Ectodermal cell (in vitro differentiated cells): ENCODE measurements at regions not wholly inside any gene's neighbourhood (a gene's known extent, or its start where the extent isn't known, plus 50 kb on each side); places are given as distances from the start of the nearest gene placed in this dataset.

ENCODE experiments used
- H3K27ac ChIP-seq: 2 replicates; pipeline ENCODE4 v1.7.0; 2013; ENCODE audit warnings: mild to moderate bottlenecking, low read depth, low read length; ENCODE audit not compliant: insufficient read depth, poor library complexity, severe bottlenecking
- H3K27me3 ChIP-seq: 2 replicates; pipeline ENCODE4 v1.7.0; 2013; ENCODE audit warnings: mild to moderate bottlenecking, low read length; ENCODE audit not compliant: insufficient read depth, control insufficient read depth, poor library complexity, severe bottlenecking
- H3K36me3 ChIP-seq: one replicate; pipeline ENCODE4 v1.7.0; 2013; ENCODE audit warnings: low read length; ENCODE audit not compliant: control insufficient read depth, insufficient read depth
- H3K4me1 ChIP-seq: one replicate; pipeline ENCODE4 v1.7.0; 2013; ENCODE audit warnings: low read length; ENCODE audit not compliant: control insufficient read depth, insufficient read depth
- H3K4me3 ChIP-seq: 2 replicates; pipeline ENCODE4 v1.7.0; 2013; ENCODE audit warnings: low read depth, low read length, control low read depth; ENCODE audit not compliant: insufficient read depth
- H3K9me3 ChIP-seq: 2 replicates; pipeline ENCODE4 v1.7.0; 2013; ENCODE audit warnings: mild to moderate bottlenecking, low read length, moderate library complexity; ENCODE audit not compliant: control insufficient read depth
- WGBS, 2 experiments: methylation state at CpG; one replicate each; pipeline ENCODE4 v1.1.7; 2013; ENCODE audit warnings: missing lambda C conversion rate in 2 of 2; 5-methylcytosine and 5-hydroxymethylcytosine counted together

DNA sequence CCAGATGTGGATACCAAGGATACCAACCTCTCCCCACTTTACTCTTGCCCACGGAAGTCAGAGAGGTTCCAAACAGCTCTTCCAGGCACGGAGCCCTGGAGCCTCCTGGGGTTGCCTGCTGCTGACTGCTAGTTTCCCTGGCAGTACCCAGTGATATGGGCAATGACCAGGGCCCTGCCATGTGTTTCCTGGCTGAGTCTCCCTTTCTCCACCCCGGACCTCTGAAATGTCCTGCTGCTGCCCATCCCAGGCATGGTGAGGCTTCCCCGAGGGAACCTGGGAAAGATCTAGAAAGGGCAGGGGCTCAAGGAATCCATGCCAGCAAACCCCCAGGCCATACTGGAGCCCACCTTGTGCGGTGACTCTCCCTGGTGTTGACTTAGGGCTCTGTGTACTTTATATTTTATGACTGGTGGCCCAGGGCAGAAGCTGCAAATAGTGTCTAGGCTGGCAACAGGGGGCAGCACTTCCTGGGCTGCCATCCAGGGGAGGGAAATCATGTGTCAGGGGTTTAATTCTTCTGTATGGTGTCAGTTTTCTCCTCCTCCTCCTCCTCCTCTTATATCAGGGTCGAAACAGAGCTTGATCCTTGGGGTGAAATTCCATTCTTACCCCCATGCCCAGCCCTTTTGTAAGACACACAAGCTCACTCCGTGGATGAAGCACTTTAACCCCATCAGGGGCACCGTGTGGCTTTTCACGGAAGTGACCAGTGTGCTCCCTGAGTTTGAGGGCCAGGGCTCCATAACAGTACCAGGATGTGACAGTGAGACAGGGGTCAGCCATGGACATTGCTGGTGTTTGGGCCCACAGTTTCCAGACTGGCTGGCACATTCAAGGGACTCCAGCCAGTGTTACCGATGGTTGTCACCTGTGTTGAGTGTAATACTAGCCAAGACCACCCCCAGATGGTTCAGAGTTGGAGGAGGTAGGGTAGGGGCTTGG, 62.4 kb upstream of the GDF10 start:
- no peak overlapping the region for H3K27ac ChIP-seq
- H3K27me3 ChIP-seq, result no peaks in the 10 kb centered on the region
- no peaks in the 10 kb centered on the region for H3K36me3 ChIP-seq
- H3K4me3 ChIP-seq, result no peak overlapping the region
- H3K9me3 ChIP-seq, result no peaks in the 10 kb centered on the region
- no peaks in the 10 kb centered on the region for H3K4me1 ChIP-seq
- 85 to 86% methylated on average over 10 of the region's 10 CpGs for WGBS, 2 experiments

DNA sequence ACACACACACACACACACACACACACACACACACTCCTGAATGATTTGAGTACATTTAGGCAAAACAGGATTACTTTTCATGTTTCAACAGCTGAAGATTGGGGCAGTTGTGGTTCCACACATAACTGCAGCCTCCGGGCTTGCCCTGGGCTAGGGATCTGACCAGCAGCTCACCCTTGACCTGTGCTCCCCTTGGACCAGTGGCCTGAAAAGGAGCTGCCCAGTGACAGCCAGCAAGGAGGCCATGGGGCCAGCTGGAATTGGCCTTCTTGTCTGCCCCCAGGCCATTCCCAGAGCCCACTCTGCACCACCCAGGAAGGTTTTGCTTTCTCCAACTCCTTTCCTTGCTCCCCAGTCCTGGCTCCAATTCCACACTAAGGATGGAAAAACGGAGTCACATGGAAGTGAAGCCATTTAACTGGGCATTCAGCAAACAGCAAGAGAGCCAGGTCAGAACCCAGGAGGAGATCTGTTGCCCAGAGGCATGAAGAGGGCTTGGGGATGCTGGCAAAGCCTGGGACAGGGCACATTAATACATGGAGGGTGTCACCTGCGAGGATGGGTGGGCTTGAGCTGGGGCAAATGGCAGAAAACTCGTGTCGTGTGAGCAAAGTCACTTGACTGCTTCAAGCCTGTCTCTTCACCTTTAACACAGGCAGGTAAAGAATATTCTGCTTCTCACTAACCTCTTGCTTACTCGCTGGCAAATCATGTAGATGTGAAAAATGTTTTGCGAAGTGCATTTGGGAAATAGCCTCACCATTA, 61.5 kb upstream of the GDF10 start:
- H3K4me3 ChIP-seq, result no peak overlapping the region
- no peaks in the 10 kb centered on the region for H3K4me1 ChIP-seq
- no peaks in the 10 kb centered on the region for H3K36me3 ChIP-seq
- no peak overlapping the region for H3K27ac ChIP-seq
- 86 to 96% methylated on average over 7 of the region's 7 CpGs for WGBS, 2 experiments
- no peaks in the 10 kb centered on the region for H3K9me3 ChIP-seq
- H3K27me3 ChIP-seq, result no peaks in the 10 kb centered on the region

DNA sequence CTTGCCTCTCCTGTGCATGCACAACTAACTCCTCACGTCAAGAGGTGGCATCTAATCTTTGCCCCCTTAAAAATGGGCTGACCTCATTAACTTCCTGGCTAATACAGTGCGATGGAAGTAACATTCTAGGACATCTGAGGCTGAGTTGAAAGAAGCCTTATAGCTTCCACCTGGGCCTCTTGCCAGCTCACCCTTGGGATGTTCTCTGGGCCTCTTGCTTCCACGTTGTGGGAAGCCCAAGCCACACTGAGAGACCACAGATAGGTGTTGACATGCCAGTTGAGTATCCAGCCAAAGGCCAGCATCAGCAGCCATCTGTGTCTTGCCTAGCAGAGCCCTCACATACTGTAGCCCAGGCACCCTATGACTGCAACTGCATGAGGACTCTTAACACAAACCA, 60.8 kb upstream of the GDF10 start:
- Histone ChIP-seq H3K9me3 (no peaks in the 10 kb centered on the region), H3K27ac (no peak overlapping the region), H3K36me3 (no peaks in the 10 kb centered on the region), H3K4me1 (no peaks in the 10 kb centered on the region), H3K4me3 (no peak overlapping the region), H3K27me3 (no peaks in the 10 kb centered on the region)
- 93 to 97% methylated on average over 3 of the region's 3 CpGs for WGBS, 2 experiments

DNA sequence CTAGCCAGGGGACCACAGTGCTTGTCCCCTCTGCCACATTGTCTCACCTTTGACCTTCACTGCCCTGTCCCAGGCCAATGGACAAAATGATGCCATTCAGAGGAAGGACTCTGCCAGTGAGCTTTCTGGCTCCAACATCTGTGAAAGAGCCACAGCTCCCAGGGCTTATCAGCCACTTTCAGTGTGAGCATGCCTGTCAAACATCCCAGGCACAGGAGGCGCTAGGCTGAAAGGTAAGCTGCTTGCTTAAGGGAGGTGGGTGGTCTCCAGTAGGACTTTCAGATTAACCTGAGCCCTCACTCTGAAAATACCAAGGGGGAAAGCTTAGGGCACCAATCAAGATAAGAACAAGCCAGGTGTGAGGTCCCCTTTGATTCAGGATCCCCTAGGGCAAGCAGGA, 59.8 kb upstream of the GDF10 start:
- no peak overlapping the region for H3K4me3 ChIP-seq
- H3K9me3 ChIP-seq, result no peaks in the 10 kb centered on the region
- no peaks in the 10 kb centered on the region for H3K4me1 ChIP-seq
- no peak overlapping the region for H3K27ac ChIP-seq
- H3K27me3 ChIP-seq, result no peaks in the 10 kb centered on the region
- WGBS, 2 experiments, result 80 to 89% methylated on average over 1 of the region's 1 CpG
- no peaks in the 10 kb centered on the region for H3K36me3 ChIP-seq

DNA sequence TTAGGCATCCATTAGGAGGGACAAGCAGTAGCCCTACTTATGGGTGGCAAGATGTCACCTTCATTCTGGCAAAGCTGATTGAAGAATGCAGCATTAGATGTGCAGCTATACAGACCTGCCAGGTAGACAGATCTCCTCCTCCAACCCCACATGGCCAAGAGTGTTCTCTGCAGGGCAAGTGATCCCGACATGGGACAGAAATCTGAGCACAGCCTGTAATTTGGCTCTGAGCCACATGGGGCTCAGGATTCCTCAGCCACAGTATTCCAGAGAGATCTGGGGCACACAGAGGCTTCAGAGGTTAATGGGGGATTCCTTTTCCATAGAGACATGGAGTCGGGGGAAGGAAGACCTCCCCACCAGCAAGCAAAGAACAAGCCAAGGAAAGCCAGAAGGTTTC, 58.7 kb upstream of the GDF10 start:
- Histone ChIP-seq H3K36me3 (no peaks in the 10 kb centered on the region), H3K27ac (no peak overlapping the region), H3K9me3 (no peaks in the 10 kb centered on the region), H3K4me1 (no peaks in the 10 kb centered on the region), H3K4me3 (no peak overlapping the region), H3K27me3 (no peaks in the 10 kb centered on the region)
- WGBS, 2 experiments, result 84 to 89% methylated on average over 2 of the region's 2 CpGs

DNA sequence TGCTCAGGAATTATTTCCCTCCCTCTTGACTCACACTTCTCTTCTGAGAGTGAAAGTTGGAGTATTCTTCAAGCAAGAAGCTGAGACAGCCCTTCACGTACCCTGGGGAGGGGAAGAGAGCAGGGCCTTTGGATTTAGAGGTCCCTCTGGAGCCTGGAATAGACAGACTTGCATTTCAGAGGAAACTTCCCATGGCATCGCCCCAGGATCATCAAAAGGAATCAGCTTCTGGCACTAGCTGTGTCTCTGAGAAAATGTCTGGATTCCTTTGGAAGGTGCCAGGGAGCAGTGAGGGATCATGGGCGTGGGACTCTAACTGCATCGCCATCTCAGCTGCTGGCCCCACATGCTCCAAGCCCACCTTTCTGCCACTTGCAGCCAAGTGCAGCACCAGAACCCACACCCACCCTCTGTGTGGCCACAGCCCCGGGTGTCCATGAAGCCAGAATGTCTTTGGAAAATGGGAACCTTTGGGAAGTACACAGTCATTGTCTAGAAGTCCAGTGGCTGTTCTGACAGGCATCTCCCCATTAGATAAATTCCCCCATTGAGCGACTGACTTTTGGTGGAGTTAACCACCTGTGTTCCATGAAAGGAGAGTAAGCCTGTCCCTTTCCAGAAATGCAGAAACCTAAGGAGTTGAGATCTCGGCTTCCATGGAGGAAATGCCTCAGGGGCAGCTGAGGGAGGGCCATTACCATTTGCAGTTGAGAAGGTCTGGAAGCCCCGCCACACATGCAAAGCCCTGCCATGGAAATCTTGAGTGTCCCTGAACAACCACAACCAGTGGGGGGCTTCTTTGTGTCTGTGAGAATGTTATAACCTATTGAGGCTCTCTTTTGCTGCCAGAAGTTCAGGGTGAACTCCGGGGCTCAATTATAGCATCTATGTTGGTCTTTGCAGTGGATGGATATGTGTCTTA, 57.8 kb upstream of the GDF10 start:
- no peaks in the 10 kb centered on the region for H3K9me3 ChIP-seq
- no peaks in the 10 kb centered on the region for H3K4me1 ChIP-seq
- H3K27me3 ChIP-seq, result no peaks in the 10 kb centered on the region
- WGBS, 2 experiments, result 89 to 92% methylated on average over 9 of the region's 9 CpGs
- H3K27ac ChIP-seq, result no peak overlapping the region
- H3K4me3 ChIP-seq, result no peak overlapping the region
- H3K36me3 ChIP-seq, result no peaks in the 10 kb centered on the region

DNA sequence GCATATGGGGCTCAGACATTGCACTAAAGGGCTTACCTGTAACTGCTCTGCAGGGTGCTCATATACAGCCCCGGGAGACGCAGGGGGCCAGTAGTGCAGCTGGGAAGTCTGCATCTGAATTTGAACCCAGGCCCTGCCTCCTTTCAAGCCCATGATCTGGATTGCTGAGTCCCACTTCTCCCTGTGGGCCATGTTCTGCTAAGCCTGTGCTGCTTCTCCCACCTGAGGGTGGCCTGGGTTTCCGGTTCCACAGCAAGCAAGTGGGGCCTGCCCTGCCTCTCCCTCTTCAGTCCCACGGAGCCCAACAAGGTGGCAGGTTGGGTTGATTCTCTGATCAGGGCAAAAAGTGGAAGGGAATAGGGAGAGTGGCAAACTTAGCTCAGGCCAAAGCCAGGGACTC, 56.6 kb upstream of the GDF10 start:
- Histone ChIP-seq H3K27me3 (no peaks in the 10 kb centered on the region), H3K4me1 (no peaks in the 10 kb centered on the region), H3K9me3 (no peaks in the 10 kb centered on the region), H3K4me3 (no peak overlapping the region), H3K27ac (no peak overlapping the region), H3K36me3 (no peaks in the 10 kb centered on the region)
- 92 to 94% methylated on average over 4 of the region's 4 CpGs for WGBS, 2 experiments

DNA sequence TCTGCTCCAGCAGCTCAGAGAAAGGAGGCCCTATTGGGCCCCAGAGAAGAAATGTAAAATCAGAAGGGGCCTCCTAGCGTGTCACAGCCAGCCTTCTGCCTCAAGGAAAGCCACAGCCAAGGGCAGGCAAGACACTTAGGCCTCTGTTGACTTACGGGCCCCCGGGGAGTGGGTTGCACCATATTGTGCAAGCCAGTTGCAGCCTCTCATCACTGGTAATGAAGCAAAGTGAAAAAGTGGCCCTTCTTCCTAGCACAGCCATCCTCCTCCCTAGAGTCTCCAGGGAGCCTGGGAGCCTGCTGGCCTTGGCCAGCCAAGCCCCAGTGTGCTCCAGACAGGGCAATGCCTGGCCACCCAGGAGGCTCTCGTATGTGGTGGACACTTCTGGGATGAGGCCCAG, 56.2 kb upstream of the GDF10 start:
- Histone ChIP-seq H3K36me3 (no peaks in the 10 kb centered on the region), H3K27me3 (no peaks in the 10 kb centered on the region), H3K27ac (no peak overlapping the region), H3K4me3 (no peak overlapping the region), H3K9me3 (no peaks in the 10 kb centered on the region), H3K4me1 (no peaks in the 10 kb centered on the region)
- WGBS, 2 experiments, result 90 to 97% methylated on average over 4 of the region's 4 CpGs

DNA sequence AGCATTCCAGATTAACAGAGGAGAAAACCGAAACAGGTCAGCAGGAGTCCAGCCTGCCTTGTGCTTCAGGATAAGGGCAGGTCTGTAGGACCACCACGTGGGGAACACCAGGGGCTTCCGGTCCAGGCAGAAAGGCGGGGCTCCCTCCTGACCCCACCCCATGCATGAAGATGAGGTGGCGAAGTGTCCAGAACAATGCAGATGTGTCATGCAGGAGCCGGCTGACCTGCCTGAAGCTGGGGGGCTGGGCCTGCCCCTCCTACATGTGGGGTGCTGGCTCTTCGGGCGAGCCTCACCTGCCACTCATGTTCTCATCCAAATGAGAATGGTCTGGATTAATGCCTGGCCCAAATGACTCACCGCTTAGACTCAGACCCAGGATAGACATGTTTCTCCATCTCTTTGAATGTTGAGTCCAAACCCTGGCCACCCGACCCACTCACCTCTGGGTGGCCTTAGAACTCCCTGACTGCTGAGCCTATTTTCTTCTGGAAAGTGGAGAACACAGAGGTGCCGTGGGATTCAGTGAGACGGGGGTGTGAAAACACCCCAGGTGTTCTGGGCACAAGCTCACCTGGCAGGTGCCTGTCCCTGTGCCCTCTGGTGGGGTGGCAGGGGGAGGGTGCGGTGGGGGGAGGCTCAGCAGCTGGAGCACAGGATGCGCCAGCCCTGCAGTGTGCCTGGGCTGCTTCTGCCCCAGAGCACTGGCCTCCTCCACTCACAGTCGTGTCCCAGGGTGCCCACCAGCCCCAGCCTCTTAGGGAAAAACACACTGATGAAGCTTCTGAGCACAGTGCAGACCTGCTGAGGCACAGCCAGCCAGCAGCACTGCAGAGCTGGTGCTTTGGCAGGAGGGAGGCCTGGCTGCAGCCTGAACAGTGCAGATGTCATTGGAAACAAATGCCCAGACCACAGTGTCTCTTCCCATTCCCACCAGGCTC, 55.2 kb upstream of the GDF10 start:
- Histone ChIP-seq H3K27me3 (no peaks in the 10 kb centered on the region), H3K27ac (no peak overlapping the region), H3K4me3 (no peak overlapping the region), H3K4me1 (no peaks in the 10 kb centered on the region), H3K9me3 (no peaks in the 10 kb centered on the region), H3K36me3 (no peaks in the 10 kb centered on the region)
- WGBS, 2 experiments, result 90 to 91% methylated on average over 15 of the region's 15 CpGs
